A549 (cell line): ENCODE measurements at regions not wholly inside any gene's neighbourhood (a gene's known extent, or its start where the extent isn't known, plus 50 kb on each side); places are given as distances from the start of the nearest gene placed in this dataset.
A peak's percentile ranks its signal among the peaks of the same experiment; 100 is the strongest.

Experiments
- ATAC-seq, 2 experiments: fragments of 200-7000 bp in 1 of 2; fragments of >200 bp in 1 of 2; cut with Nextera tagmentation in 1 of 2; cut with Tn5 transposase in 1 of 2; 3 replicates each; pipeline versions ENCODE4 v1.8.0 to v1.9.1; 2018 to 2020; ENCODE audit warnings: mild to moderate bottlenecking in 1 of 2, moderate library complexity in 1 of 2
- CTCF ChIA-PET: fragments of 300-600 bp; sonication (Branson Sonifier 250); formaldehyde crosslinking; extraction: SDS; loops from one replicate; lab custom pipeline; 2021; ENCODE audit warnings: antibody characterized with exemption, inconsistent platforms; lab: Yijun Ruan, JAX
- POLR2A ChIA-PET: fragments of 350-600 bp; formaldehyde crosslinking; extraction: SDS; loops from one replicate; lab custom pipeline; 2021; ENCODE audit warnings: antibody characterized with exemption, inconsistent platforms; lab: Yijun Ruan, JAX
- DNase-seq, 2 experiments: peaks; one replicate each; pipeline versions ENCODE4 v3.0.0 to v3.0.0-alpha.2; 2011 to 2016; ENCODE audit warnings: low read depth in 1 of 2, low spot score in 1 of 2
- FAIRE-seq: peaks from 2 replicates; lab custom pipeline; 2011; peaks lifted over from hg19 to GRCh38; lab: Jason Lieb, UNC
- H3K27ac ChIP-seq, 2 experiments: fragments of >200 bp; sonication (Bioruptor Twin); formaldehyde crosslinking; 3 replicates each; pipeline ENCODE4 v1.5.1; 2016 to 2017
- H3K4me1 ChIP-seq: fragments of >200 bp; sonication (Bioruptor Twin); formaldehyde crosslinking; 3 replicates; pipeline ENCODE4 v1.6.1; 2016
- H3K4me2 ChIP-seq: fragments of >200 bp; sonication (Bioruptor Twin); formaldehyde crosslinking; 3 replicates; pipeline ENCODE4 v1.6.1; 2016
- H3K4me3 ChIP-seq: fragments of >200 bp; sonication (Bioruptor Twin); formaldehyde crosslinking; 3 replicates; pipeline ENCODE4 v1.5.1; 2016
- H3K9me3 ChIP-seq: fragments of >200 bp; sonication (Bioruptor Twin); formaldehyde crosslinking; 3 replicates; pipeline ENCODE4 v1.6.1; 2016
- BCL3 ChIP-seq: fragments of >200 bp; sonication (Bioruptor Twin); formaldehyde crosslinking; IDR thresholded peaks from 3 replicates; pipeline ENCODE4 v1.6.1; 2016
- BHLHE40 ChIP-seq: IDR thresholded peaks from 2 replicates; pipeline ENCODE4 v1.6.1; 2012; ENCODE audit warnings: low read depth, low read length, inconsistent platforms
- CBX8 ChIP-seq: fragments of 200-600 bp; sonication (generic); IDR thresholded peaks from 2 replicates; pipeline ENCODE4 v1.6.1; 2016
- EHMT2 ChIP-seq: fragments of 200-600 bp; sonication (generic); IDR thresholded peaks from 2 replicates; pipeline ENCODE4 v1.6.1; 2016; ENCODE audit warnings: antibody characterized with exemption, low read depth, mild to moderate bottlenecking, moderate library complexity
- FOXS1 ChIP-seq: fragments of 250-450 bp; sonication (Bioruptor Pico); IDR thresholded peaks from 2 replicates; pipeline ENCODE4 v1.5.0; 2020; ENCODE audit warnings: mild to moderate bottlenecking, moderate library complexity
- HOXB13 ChIP-seq: fragments of 250-450 bp; sonication (Bioruptor Pico); IDR thresholded peaks from 2 replicates; pipeline ENCODE4 v1.5.0; 2020; ENCODE audit warnings: low read depth, mild to moderate bottlenecking, moderate library complexity
- JUNB ChIP-seq: fragments of >200 bp; sonication (Bioruptor Twin); formaldehyde crosslinking; IDR thresholded peaks from 2 replicates; pipeline ENCODE4 v1.6.1; 2016
- KDM1A ChIP-seq: fragments of 200-600 bp; sonication (generic); IDR thresholded peaks from 2 replicates; pipeline ENCODE4 v1.6.1; 2016; ENCODE audit warnings: low read depth, mild to moderate bottlenecking
- KDM5A ChIP-seq: fragments of 200-600 bp; sonication (generic); IDR thresholded peaks from 2 replicates; pipeline ENCODE4 v1.6.1; 2016; ENCODE audit warnings: antibody characterized with exemption, mild to moderate bottlenecking
- MAX ChIP-seq: IDR thresholded peaks from 2 replicates; pipeline ENCODE4 v1.6.1; 2012
- PHF8 ChIP-seq: fragments of 200-600 bp; sonication (generic); IDR thresholded peaks from 2 replicates; pipeline ENCODE4 v1.6.1; 2016; ENCODE audit warnings: low read depth, mild to moderate bottlenecking, antibody characterized with exemption, moderate library complexity, borderline replicate concordance
- POLR2A ChIP-seq: IDR thresholded peaks from 2 replicates; pipeline ENCODE4 v1.6.1; 2012; ENCODE audit warnings: mild to moderate bottlenecking, low read length
- POLR2AphosphoS2 ChIP-seq: conservative IDR thresholded peaks from 2 replicates; pipeline ENCODE4 v1.6.1; 2012; ENCODE audit warnings: low read length, improper control_type of control experiment, inconsistent platforms
- RCOR1 ChIP-seq: fragments of 150-350 bp; IDR thresholded peaks from 2 replicates; pipeline ENCODE4 v1.6.1; 2014; ENCODE audit warnings: antibody characterized with exemption, low read length, low read depth
- RNF2 ChIP-seq: fragments of 200-600 bp; sonication (generic); IDR thresholded peaks from 2 replicates; pipeline ENCODE4 v1.6.1; 2016; ENCODE audit warnings: low read depth, mild to moderate bottlenecking, antibody characterized with exemption, moderate library complexity, borderline replicate concordance
- TFCP2L1 ChIP-seq: fragments of 250-450 bp; sonication (Bioruptor Pico); IDR thresholded peaks from 2 replicates; pipeline ENCODE4 v1.5.0; 2021; ENCODE audit warnings: mild to moderate bottlenecking
- ZFP36 ChIP-seq: fragments of 450-650 bp; IDR thresholded peaks from 2 replicates; pipeline ENCODE4 v1.6.1; 2014; ENCODE audit warnings: borderline replicate concordance; ENCODE audit not compliant: partially characterized antibody
- ZNF302 ChIP-seq: fragments of 250-450 bp; sonication (Bioruptor Pico); IDR thresholded peaks from 2 replicates; pipeline ENCODE4 v1.9.0; 2021; ENCODE audit warnings: inconsistent platforms, mild to moderate bottlenecking, moderate library complexity
- ZSCAN20 ChIP-seq: fragments of 250-450 bp; sonication (Bioruptor Pico); IDR thresholded peaks from 2 replicates; pipeline ENCODE4 v1.8.0; 2022; ENCODE audit warnings: mild to moderate bottlenecking, moderate library complexity
- WGBS: methylation state at CpG from one replicate; pipeline ENCODE4 v1.1.6; 2017; ENCODE audit errors: missing lambda C conversion rate; 5-methylcytosine and 5-hydroxymethylcytosine counted together
- TF ChIP-seq, protein P1 (sequence below): IDR thresholded peaks from 2 replicates; pipeline ENCODE4 v1.6.1; 2012; ENCODE audit warnings: low read depth, borderline replicate concordance
- TF ChIP-seq, protein P2 (sequence below): fragments of 250-450 bp; sonication (Bioruptor Pico); IDR thresholded peaks from 2 replicates; pipeline ENCODE4 v1.5.0; 2020; ENCODE audit warnings: low read depth, mild to moderate bottlenecking, moderate library complexity
- TF ChIP-seq, protein P3 (sequence below): fragments of 200-600 bp; sonication (generic); IDR thresholded peaks from 2 replicates; pipeline ENCODE4 v1.6.1; 2016; ENCODE audit warnings: antibody characterized with exemption, mild to moderate bottlenecking, moderate library complexity
- TF ChIP-seq, protein P4 (sequence below): fragments of 150-350 bp; IDR thresholded peaks from 2 replicates; pipeline ENCODE4 v1.6.1; 2014; ENCODE audit warnings: low read depth, mild to moderate bottlenecking, low read length
- TF ChIP-seq, protein P5 (sequence below): fragments of >200 bp; sonication (Bioruptor Twin); formaldehyde crosslinking; IDR thresholded peaks from 3 replicates; pipeline ENCODE4 v1.5.1; 2016

DNA sequence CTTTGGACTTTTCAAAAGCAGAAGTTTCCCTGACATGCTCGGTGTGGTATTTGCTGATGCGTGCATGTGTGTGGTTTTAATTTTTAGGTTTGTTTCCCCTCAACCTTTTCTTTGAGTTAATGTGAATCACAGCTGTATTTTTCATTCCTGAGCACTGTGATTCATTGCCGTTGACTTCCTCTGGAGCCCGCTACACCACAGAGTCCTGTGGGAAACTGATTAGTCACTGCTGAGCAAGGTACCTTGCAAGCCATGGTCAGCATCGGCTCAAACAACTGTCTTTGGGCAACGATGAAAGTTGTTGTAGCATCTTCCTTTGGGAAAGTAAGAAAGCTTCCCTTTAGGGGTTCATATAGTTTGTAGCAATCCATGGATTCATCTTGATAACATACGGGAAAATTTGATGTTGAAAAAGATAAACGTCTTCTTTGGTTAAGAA is 57.5 kb downstream of the RIN2 start (continued):
- TF ChIP-seq MAX, result peak; percentile 77

- WGBS, result 69% methylated on average over 4 of the region's 4 CpGs
Observed at GRCh38 chr20:19816386-19816785, 58.3 kb downstream of the RIN2 start.

More at GRCh38 chr20:19816386-19816785, 58.3 kb downstream of the RIN2 start:
- peaks cover 15% of the 10 kb centered on the region for H3K9me3 ChIP-seq
- peak overlapping the region; percentile 80 to 89 for H3K27ac ChIP-seq
- TF ChIP-seq, protein P1, sequence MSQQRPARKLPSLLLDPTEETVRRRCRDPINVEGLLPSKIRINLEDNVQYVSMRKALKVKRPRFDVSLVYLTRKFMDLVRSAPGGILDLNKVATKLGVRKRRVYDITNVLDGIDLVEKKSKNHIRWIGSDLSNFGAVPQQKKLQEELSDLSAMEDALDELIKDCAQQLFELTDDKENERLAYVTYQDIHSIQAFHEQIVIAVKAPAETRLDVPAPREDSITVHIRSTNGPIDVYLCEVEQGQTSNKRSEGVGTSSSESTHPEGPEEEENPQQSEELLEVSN, result no peak
- TF ChIP-seq FOXS1 (CRISPR knock-in tag) (no peak), PHF8 (no peak), ZNF302 (CRISPR knock-in tag) (0 out of 2 replicates have a peak, but pooled peaks have one; percentile 10), POLR2A (no peak), KDM5A (no peak), CBX8 (no peak), BCL3 (no peak), RNF2 (no peak), ZFP36 (no peak), KDM1A (no peak), HOXB13 (CRISPR knock-in tag) (peak; percentile 76; the same call in 1 of the 2 replicates), POLR2AphosphoS2 (no peak), TFCP2L1 (CRISPR knock-in tag) (no peak), EHMT2 (no peak), JUNB (no peak), ZSCAN20 (CRISPR knock-in tag) (peak; percentile 38; the same call in 1 of the 2 replicates), RCOR1 (no peak), BHLHE40 (no peak)
- TF ChIP-seq, protein P2, sequence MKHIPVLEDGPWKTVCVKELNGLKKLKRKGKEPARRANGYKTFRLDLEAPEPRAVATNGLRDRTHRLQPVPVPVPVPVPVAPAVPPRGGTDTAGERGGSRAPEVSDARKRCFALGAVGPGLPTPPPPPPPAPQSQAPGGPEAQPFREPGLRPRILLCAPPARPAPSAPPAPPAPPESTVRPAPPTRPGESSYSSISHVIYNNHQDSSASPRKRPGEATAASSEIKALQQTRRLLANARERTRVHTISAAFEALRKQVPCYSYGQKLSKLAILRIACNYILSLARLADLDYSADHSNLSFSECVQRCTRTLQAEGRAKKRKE, result peak; percentile 73; the same call in 1 of the 2 replicates
- TF ChIP-seq, protein P3, sequence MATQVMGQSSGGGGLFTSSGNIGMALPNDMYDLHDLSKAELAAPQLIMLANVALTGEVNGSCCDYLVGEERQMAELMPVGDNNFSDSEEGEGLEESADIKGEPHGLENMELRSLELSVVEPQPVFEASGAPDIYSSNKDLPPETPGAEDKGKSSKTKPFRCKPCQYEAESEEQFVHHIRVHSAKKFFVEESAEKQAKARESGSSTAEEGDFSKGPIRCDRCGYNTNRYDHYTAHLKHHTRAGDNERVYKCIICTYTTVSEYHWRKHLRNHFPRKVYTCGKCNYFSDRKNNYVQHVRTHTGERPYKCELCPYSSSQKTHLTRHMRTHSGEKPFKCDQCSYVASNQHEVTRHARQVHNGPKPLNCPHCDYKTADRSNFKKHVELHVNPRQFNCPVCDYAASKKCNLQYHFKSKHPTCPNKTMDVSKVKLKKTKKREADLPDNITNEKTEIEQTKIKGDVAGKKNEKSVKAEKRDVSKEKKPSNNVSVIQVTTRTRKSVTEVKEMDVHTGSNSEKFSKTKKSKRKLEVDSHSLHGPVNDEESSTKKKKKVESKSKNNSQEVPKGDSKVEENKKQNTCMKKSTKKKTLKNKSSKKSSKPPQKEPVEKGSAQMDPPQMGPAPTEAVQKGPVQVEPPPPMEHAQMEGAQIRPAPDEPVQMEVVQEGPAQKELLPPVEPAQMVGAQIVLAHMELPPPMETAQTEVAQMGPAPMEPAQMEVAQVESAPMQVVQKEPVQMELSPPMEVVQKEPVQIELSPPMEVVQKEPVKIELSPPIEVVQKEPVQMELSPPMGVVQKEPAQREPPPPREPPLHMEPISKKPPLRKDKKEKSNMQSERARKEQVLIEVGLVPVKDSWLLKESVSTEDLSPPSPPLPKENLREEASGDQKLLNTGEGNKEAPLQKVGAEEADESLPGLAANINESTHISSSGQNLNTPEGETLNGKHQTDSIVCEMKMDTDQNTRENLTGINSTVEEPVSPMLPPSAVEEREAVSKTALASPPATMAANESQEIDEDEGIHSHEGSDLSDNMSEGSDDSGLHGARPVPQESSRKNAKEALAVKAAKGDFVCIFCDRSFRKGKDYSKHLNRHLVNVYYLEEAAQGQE, result no peak
- TF ChIP-seq, protein P4, sequence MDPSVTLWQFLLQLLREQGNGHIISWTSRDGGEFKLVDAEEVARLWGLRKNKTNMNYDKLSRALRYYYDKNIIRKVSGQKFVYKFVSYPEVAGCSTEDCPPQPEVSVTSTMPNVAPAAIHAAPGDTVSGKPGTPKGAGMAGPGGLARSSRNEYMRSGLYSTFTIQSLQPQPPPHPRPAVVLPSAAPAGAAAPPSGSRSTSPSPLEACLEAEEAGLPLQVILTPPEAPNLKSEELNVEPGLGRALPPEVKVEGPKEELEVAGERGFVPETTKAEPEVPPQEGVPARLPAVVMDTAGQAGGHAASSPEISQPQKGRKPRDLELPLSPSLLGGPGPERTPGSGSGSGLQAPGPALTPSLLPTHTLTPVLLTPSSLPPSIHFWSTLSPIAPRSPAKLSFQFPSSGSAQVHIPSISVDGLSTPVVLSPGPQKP, result no peak
- TF ChIP-seq, protein P5, sequence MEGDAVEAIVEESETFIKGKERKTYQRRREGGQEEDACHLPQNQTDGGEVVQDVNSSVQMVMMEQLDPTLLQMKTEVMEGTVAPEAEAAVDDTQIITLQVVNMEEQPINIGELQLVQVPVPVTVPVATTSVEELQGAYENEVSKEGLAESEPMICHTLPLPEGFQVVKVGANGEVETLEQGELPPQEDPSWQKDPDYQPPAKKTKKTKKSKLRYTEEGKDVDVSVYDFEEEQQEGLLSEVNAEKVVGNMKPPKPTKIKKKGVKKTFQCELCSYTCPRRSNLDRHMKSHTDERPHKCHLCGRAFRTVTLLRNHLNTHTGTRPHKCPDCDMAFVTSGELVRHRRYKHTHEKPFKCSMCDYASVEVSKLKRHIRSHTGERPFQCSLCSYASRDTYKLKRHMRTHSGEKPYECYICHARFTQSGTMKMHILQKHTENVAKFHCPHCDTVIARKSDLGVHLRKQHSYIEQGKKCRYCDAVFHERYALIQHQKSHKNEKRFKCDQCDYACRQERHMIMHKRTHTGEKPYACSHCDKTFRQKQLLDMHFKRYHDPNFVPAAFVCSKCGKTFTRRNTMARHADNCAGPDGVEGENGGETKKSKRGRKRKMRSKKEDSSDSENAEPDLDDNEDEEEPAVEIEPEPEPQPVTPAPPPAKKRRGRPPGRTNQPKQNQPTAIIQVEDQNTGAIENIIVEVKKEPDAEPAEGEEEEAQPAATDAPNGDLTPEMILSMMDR, result no peak
- TF ChIP-seq, all 56 proteins: peak for 4
- CTCF ChIA-PET, result interaction anchor here (0.8 to 6.9 kb wide), 17 partner anchors 8 to 201 kb away, joined by 3 to 59 read pairs (median 8); partner anchors contain the start of gene NAA20
- ATAC-seq (no peak), DNase-seq (no peak), FAIRE-seq (peak; percentile 61)
- Histone ChIP-seq H3K4me3 (no peak overlapping the region), H3K4me2 (peak overlapping the region; percentile 60), H3K4me1 (peaks cover 40% of the 10 kb centered on the region)
- POLR2A ChIA-PET, result interaction anchor here (1.4 to 3.5 kb wide), 3 partner anchors 9 to 159 kb away, joined by 4 to 25 read pairs (median 6); no protein-coding TSS in a partner anchor
